Heart left ventricle (tissue), 13 donors: ENCODE measurements at regions not wholly inside any gene's neighbourhood (a gene's known extent, or its start where the extent isn't known, plus 50 kb on each side); places are given as distances from the start of the nearest gene placed in this dataset.

Experiments used
- POLR2A ChIP-seq, 2 donors: fragments of 450-650 bp; IDR thresholded peaks; one replicate each; pipeline ENCODE4 v1.6.1; 2017; ENCODE audit warnings: antibody characterized with exemption in 2 of 2, mild to moderate bottlenecking in 2 of 2, moderate library complexity in 2 of 2
- TF ChIP-seq, protein P1 (sequence below), 12 donors: fragments of 200-600 bp; sonication (generic) in 4 of 12; IDR thresholded peaks; one replicate each; pipeline versions ENCODE4 v1.5.0 to v1.8.0; 2018 to 2022; ENCODE audit warnings: antibody characterized with exemption in 12 of 12, mild to moderate bottlenecking in 5 of 12
- donor health status: ischemic (EF 13 %, LVEDD 7.1; RV severe dilation, severe dysfunction).
- donor health status: DM: no; HTN: yes; CAD: no.
- donor health status: DM: no; HTN: no; CAD: no.
- donor health status: ischemic (EF 25% LVEDD 6.9; RV normal size, moderate dysfunction).
- donor health status: ischemic (EF 25% LVEDD 5.7; RV mildly dilated, moderate dysfunction).
- donor health status: ischemic (EF 35%, LVEDD 5.7; RV mildly dilated, moderate dysfunction).
- donor health status: nonischemic (EF 11% LVEDD 7.7; RV severe dilation, severe dysfunction).
- donor health status: DM: yes; HTN: yes; CAD: no.
- donor health status: PGD.
- donor health status: ischemic (EF 29% LVEDD 5.4; RV normal size, mild dysfunction).
- donor health status: nonischemic (EF 23%, LVEDD 6.1; RV moderate dilation, normal function).

DNA sequence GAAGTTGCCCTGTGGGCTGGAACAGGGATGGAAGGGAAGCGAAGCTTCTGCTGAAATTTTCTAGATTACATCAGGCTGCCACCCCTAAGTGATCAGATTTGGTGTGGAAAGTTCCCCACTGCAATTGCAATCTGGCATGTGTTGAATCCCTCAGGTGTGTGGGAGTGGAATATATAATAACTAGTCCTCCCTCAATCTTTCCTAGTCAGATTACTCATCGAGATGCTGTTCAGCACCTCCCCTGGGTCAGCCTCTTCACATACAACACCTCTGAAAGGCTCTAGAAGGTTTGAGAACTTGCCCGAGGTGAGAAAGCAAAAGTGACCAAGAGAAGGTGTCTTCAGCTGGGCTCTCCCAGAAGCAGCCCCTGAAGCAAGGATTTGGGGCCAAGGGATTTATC lies 336.8 kb downstream of the BCOR start:
- TF ChIP-seq, protein P1, sequence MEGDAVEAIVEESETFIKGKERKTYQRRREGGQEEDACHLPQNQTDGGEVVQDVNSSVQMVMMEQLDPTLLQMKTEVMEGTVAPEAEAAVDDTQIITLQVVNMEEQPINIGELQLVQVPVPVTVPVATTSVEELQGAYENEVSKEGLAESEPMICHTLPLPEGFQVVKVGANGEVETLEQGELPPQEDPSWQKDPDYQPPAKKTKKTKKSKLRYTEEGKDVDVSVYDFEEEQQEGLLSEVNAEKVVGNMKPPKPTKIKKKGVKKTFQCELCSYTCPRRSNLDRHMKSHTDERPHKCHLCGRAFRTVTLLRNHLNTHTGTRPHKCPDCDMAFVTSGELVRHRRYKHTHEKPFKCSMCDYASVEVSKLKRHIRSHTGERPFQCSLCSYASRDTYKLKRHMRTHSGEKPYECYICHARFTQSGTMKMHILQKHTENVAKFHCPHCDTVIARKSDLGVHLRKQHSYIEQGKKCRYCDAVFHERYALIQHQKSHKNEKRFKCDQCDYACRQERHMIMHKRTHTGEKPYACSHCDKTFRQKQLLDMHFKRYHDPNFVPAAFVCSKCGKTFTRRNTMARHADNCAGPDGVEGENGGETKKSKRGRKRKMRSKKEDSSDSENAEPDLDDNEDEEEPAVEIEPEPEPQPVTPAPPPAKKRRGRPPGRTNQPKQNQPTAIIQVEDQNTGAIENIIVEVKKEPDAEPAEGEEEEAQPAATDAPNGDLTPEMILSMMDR (IDR thresholded peaks at IDR 0.05) = no peak
- TF ChIP-seq POLR2A (IDR thresholded peaks at IDR 0.05) = no peak
